AG10803 (cell line): ENCODE measurements at regions not wholly inside any gene's neighbourhood (a gene's known extent, or its start where the extent isn't known, plus 50 kb on each side); places are given as distances from the start of the nearest gene placed in this dataset.
A peak's percentile ranks its signal among the peaks of the same experiment; 100 is the strongest.

Source experiments
- DNase-seq: peaks from one replicate; pipeline ENCODE4 v3.0.0; 2010; ENCODE audit warnings: low read depth
- H3K4me3 ChIP-seq: 2 replicates; pipeline ENCODE4 v1.5.1; 2011; ENCODE audit warnings: mild to moderate bottlenecking, low read length, control low read depth
- CTCF ChIP-seq: conservative IDR thresholded peaks from 2 replicates; pipeline ENCODE4 v1.5.1; 2011; ENCODE audit warnings: mild to moderate bottlenecking, low read length, control low read depth, inconsistent platforms

DNA sequence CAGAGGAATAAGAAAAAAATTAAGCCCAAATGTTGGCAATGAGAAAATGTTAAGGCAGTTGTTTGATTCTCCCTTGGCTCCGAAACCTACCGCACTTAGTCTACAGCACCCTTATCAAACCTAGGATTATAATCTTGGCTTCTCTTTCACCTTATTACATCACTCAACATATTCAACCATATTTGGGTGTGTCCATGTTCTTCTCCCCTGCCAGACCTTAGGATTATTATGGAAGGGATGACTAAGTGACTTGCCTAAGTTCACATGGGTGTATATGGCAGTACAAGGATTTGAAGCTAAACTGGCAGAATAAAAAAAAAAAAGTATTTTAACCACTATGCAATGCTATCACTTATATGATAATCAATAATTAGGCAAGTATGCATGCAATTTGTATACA lies 76.4 kb downstream of the PLK2 start:
- DNase-seq: no peak
- TF ChIP-seq CTCF: no peak
- H3K4me3 ChIP-seq: no peak overlapping the region

DNA sequence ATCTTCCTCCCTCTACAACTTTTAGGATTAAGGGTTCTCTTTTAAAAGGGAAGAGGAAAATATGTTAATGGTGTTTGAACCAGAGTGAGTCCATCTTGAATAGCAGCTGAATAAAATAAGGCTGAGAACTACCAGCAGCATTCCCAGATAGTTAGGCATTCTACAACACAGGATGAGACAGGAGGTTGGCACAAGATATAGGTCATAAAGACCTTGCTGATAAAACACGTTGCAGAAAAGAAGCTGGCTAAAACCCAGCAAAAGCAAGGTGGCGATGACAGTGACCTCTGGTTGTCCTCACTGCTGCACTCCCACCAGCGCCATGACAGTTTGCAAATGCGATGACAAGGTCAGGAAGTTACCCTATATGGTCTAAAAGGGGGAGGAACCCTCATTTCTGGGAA lies 77.8 kb downstream of the PLK2 start:
- TF ChIP-seq CTCF: no peak
- no peak overlapping the region for H3K4me3 ChIP-seq
- no peak for DNase-seq

- H3K4me3 ChIP-seq: no peak overlapping the region
- no peak for TF ChIP-seq CTCF
- peak; percentile 9 for DNase-seq
Measured at GRCh38 chr5:58381566-58381965, 78.3 kb downstream of the PLK2 start.

DNA sequence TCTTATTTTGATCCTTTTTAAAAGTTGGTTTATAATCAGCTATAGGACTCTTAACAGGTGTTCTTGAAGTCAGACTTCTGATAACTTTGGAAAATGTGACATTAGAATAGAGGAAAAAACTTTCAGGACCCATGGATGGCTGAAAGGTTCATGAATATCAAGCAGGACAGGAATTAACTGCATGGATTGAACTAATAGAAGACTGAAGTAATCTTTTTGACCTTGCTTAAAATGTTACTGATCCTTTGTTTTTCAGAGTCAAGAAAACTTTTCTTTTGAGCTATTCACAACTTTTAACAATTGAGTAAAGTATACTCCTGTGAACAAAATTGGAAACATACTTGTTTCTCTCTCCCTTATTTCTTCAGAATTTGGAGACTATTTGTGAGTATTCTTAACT lies 79.2 kb downstream of the PLK2 start:
- DNase-seq: no peak
- no peak overlapping the region for H3K4me3 ChIP-seq
- TF ChIP-seq CTCF: no peak

GRCh38 chr5:58378613-58379390 lies 81.1 kb downstream of the PLK2 start:
- DNase-seq: no peak
- no peak for TF ChIP-seq CTCF
- H3K4me3 ChIP-seq: no peak overlapping the region

- no peak for DNase-seq
- H3K4me3 ChIP-seq: no peak overlapping the region
- TF ChIP-seq CTCF: no peak
Measured at GRCh38 chr5:58370606-58371005, 89.3 kb downstream of the PLK2 start.

- no peak for TF ChIP-seq CTCF
- no peak overlapping the region for H3K4me3 ChIP-seq
- DNase-seq: no peak
Measured at GRCh38 chr5:58369513-58370190, 90.2 kb downstream of the PLK2 start.
